H7 (cell line): ENCODE measurements at regions not wholly inside any gene's neighbourhood (a gene's known extent, or its start where the extent isn't known, plus 50 kb on each side); places are given as distances from the start of the nearest gene placed in this dataset.
A peak's percentile ranks its signal among the peaks of the same experiment; 100 is the strongest.
"Not testable (repeated sequence)": the region's sequence is repeated elsewhere in the genome, so short reads cannot be mapped to it uniquely, and the experiment has no call there.

Source experiments
- DNase-seq: peaks from one replicate; pipeline ENCODE4 v3.0.0; 2012
- H3K27me3 ChIP-seq: 2 replicates; pipeline ENCODE4 v1.6.0; 2011; ENCODE audit warnings: mild to moderate bottlenecking, low read length; ENCODE audit not compliant: control insufficient read depth, insufficient read depth
- H3K36me3 ChIP-seq: replicated peaks from 2 replicates; pipeline ENCODE4 v1.5.1; 2011; ENCODE audit warnings: low read length; ENCODE audit not compliant: control insufficient read depth, insufficient read depth
- H3K4me3 ChIP-seq: 2 replicates; pipeline ENCODE4 v1.5.1; 2011; ENCODE audit warnings: low read depth, mild to moderate bottlenecking, control low read depth, low read length, moderate library complexity; ENCODE audit not compliant: insufficient read depth

DNA sequence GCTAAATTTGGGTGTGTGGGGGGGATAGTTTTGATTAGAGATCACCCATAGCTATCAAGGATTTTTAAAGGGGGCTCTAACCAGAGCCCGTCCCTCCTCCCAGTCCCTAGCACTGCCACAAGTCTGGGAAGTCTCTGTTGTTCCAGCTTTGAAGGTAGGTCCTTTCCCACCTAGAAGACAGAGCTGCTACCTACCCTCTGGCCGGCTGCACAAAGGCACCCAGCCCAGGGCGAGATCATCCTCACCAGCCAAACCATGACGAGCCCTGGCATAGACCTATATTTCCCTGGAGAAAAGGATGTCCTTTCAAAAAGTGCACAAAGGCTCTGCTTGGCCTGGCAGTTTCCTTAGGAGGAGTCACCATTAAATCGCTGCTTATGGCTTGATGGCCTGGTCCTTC is 147.8 kb downstream of the CYP26A1 start:
- no peaks in the 10 kb centered on the region for H3K27me3 ChIP-seq
- no peaks in the 10 kb centered on the region for H3K36me3 ChIP-seq
- no peak for DNase-seq
- H3K4me3 ChIP-seq: no peak overlapping the region

DNA sequence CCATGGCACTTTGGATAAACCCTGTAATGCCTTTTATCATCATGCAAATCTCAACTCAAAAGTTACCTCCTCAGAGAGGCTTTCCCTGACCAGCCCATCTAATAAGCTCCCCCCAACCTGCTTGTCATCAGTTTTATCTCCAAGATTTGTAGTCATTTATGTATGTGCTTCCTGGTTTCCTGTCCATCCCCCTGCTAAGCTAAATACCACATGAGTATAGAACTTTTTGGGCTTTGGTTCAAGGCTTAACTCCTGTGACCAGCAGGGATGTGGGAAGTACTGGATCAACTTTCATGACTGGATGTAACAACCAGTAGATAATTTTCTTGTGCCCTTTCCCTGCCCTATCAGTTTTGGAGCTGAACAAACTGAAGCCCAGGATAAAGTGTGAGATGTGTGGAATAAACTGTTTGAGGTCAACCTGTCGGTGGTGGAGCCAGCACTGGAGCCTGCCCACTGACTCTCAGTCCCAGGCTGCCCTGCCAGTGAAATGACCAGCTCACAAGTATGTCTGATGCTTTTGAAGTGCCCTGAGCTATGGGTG is 148.6 kb downstream of the CYP26A1 start:
- H3K27me3 ChIP-seq: no peaks in the 10 kb centered on the region
- H3K4me3 ChIP-seq: no peak overlapping the region
- no peaks in the 10 kb centered on the region for H3K36me3 ChIP-seq
- DNase-seq: no peak

DNA sequence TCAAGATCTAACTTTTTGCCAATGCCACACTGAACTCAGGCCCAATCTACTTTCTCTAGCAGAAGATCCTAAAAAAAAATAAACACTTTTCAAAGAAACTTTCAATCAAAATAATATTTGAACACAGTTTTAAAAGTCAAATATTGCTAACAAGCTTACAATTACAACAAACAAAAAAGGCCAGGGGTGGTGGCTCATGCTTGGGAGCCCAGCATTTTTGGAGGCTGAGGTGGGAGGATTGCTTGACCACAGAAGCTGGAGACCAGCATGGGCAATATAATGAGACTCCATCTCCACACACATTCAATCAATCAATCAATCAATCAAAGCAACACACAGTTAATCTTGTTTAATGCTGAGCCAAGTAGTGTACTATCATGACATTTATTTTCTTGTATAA is 149.2 kb downstream of the CYP26A1 start:
- Histone ChIP-seq H3K36me3 (no peaks in the 10 kb centered on the region), H3K27me3 (no peaks in the 10 kb centered on the region), H3K4me3 (no peak overlapping the region)
- DNase-seq: no peak

DNA sequence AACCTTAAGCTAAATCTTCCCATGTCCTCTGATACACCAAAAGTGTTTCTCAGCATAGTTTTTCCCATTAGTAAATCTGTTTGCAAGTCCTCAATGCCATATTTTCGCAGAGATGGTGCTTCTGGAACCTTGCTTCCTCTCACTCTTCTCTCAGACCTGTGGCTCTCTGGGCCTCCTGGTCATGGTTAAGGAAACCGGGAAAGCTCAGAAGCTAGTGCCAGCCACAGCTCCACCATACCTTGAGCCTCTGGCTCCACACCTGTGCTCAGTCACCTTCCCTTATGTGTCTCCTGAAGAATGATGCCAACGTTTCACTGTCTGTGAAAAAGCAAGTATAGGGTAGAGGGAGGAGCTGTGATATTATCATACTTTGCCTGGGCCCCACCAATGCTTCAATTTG is 149.6 kb downstream of the CYP26A1 start:
- no peaks in the 10 kb centered on the region for H3K36me3 ChIP-seq
- no peak overlapping the region for H3K4me3 ChIP-seq
- H3K27me3 ChIP-seq: no peaks in the 10 kb centered on the region
- no peak for DNase-seq

DNA sequence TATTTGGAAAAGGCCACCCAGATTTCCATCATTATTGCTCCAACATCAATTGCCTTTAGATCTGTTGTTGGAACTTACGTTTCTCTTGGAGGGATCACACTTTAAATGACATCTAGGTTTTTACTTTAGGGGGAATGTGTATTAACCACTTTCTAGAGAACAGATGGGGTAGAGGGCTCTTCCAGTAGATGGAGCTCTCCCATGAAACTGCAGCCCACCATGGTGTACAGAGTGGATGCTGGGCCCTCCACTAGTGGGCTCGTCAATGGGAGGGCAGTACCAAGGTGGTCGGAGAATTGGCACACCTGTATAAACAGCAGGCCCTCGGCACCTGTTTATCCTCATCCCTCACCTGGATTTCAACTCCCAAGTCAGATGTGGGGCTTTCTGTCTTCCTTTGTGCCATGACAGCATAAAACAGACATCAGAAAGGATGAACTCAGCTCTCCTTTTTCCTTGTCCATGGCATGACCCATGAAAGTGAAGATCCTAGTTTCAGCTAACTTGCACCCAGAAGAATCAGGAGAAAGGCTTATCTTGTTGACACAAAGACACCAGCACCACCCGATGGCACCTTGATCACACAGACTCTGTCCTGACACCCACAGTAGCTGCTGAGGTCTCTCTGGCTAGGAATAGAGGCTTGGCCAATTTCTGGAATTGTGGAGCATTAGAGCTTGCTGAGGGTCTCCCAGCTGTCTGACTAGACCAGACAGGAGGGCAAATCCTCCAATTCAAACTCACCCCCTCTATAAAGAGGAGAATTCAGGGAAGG is 150.5 kb downstream of the CYP26A1 start:
- Histone ChIP-seq H3K27me3 (no peaks in the 10 kb centered on the region), H3K36me3 (no peaks in the 10 kb centered on the region), H3K4me3 (no peak overlapping the region)
- DNase-seq: no peak

DNA sequence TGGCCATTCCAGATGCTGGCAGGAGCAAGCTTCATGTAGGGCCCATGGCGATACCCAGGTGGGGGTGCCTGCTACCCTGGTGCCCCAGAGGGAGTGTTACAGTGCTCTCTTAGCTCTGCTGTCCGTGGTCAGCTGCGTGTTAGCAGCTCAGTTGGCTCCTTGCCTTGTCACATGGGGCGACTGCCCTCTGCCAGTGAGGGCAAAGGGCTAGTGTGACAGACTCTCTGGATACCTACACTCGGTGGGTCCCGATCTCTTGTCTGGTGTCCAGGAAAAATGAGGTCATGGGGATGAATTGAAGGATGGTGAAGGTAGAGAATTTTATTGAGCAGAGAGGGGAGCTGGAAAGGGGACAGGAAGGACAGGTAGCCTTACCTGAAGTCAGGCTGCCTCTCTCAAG is 152.2 kb downstream of the CYP26A1 start:
- Histone ChIP-seq H3K27me3 (no peaks in the 10 kb centered on the region), H3K36me3 (no peaks in the 10 kb centered on the region), H3K4me3 (no peak overlapping the region)
- no peak for DNase-seq

DNA sequence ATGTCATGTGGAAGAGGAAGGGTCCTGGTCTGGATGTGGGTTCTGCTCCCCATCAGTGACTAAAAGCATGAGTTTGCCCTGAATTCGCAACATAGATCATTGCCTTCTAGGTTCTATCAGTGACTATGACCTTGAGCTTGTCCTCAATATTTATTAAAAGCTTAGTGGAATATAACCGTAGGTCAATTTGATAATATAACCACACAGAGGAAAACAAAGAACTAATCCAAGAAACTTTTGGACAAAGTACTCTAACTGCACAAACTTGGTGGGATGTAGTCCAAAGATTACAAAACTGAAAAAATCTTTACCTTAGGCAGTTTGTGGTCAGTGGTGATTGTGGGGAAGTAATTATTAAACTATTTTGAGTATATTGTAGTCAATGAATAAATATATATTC is 152.9 kb downstream of the CYP26A1 start:
- no peak for DNase-seq
- no peak overlapping the region for H3K4me3 ChIP-seq
- H3K36me3 ChIP-seq: no peaks in the 10 kb centered on the region
- no peaks in the 10 kb centered on the region for H3K27me3 ChIP-seq

DNA sequence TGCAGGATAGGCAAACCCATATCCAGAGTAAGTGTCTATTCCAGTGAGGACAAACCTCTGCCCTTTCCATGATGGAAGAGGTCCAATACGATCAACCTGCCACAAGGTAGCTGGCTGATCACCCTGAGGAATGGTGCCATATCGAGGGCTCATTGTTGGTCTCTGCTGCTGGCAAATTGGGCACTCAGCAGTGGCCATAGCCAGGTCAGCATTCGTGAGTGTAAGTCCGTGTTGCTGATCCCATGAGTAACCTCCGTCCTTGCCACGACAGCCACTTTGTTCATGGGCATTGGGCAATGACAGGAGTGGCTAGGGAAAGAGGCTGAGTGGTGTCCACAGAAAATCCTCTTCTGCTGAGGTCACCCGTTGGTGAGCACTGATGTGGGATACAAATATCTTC is 156.9 kb downstream of the CYP26A1 start:
- DNase-seq: not testable (repeated sequence)

DNA sequence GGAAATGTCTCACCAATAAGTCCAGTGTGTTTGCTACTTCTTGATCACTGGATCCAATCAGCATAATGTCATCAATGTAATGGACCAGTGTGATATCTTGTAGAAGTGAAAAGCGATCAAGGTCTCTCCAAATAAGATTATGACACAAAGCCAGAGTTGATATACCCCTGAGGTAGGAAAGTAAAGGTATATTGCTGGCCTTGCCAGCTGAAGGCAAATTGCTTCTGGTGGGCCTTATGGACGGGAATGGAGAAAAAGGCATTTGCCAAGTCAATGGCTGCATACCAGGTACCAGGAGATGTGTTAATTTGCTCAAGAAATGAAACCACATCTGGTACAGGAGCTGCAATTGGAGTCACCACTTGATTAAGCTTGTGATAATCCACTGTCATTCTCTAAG is 158.5 kb downstream of the CYP26A1 start:
- H3K36me3 ChIP-seq, H3K4me3 ChIP-seq, DNase-seq, H3K27me3 ChIP-seq: not testable (repeated sequence)

More for the DNA sequence above, 156.9 kb downstream of the CYP26A1 start:
- not testable (repeated sequence) for H3K27me3 ChIP-seq, H3K36me3 ChIP-seq, H3K4me3 ChIP-seq

DNA sequence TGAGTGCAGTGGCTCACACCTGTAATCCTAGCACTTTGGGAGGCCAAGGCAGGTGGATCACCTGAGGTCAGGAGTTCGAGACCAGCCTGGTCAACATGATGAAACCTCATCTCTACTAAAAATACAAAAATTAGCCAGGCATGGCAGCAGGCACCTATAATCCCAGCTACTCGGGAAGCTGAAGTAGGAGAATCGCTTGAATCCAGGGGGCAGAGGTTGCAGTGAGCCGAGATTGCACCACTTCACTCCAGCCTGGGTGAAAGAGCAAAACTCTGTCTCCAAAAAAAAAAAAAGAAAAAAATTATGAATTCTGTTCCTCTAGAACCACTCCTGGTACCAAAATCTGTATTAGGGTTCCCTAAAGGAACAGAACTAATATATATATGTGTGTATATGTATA is 161.2 kb downstream of the CYP26A1 start:
- not testable (repeated sequence) for H3K27me3 ChIP-seq, DNase-seq, H3K4me3 ChIP-seq

DNA sequence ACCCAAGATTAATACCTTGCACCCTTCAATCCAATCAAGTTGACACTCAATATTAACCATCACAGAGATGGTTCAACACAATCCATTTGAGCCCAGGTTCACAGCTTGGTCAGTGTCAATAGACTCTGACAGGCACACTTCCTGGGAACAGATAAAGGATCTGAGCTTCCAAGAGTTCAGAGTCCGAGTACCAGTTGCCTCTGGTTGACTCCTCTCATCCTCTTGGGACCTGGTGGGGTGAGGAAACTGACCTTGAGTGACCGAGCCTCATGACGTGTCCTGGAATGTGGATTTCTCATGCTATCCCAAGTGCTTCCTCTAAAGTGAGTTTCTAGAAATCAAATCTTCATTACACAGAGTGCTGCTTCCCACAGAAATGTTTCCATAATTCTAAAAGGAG is 162.0 kb downstream of the CYP26A1 start:
- no peak for DNase-seq
- Histone ChIP-seq H3K36me3 (no peaks in the 10 kb centered on the region), H3K27me3 (no peaks in the 10 kb centered on the region), H3K4me3 (no peak overlapping the region)

More for the DNA sequence above, 161.2 kb downstream of the CYP26A1 start:
- H3K36me3 ChIP-seq: not testable (repeated sequence)

DNA sequence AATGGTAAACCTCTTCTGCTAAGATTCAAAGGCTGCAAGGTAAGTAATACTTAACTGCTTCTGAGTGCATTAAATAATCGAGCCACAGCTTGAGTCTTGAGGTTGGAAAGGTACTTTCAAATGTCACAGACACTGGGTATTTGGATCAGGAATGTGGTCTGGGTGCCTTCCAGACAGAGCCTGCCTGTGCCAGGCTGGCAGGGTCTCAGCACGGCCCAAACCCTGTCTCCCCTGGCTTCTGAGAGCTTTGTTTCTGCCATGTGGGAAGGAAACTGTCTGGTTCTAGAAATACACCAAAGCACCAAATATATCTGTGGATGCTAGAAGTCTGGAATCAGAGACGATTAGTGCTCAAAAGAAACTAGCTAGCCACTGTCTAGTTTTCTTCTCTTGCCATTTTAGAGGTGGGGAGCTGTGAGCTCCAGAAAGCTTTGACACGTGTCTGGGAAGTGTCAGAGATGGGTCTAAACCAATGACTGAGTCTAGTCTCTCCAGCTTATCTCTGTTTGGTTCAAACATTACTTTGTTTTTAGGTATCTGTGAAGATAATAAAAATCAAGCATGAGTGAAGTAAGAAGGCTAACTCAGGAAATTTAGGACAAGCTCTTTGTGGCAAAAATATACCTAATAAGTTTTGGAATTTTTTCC is 162.8 kb downstream of the CYP26A1 start:
- no peak overlapping the region for H3K4me3 ChIP-seq

DNA sequence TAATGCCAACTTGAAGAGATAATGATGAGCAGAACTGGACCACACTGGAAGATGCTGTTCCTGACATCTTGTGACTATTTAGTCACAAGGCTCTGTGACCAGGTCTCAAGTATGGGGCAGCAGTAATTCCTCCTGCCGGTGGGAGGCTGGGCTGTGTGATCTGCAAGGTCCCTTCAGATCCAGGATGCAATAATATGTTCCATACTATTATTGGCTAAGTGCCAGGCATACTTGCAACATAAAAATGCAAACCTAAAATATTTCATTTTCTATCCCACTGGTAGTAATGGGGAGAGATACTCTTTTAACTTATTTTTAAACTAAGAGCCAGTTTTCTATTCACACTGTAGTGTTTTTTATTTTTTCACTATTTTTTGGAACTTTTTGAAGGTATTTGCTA is 171.5 kb downstream of the CYP26A1 start:
- no peak for DNase-seq
- Histone ChIP-seq H3K4me3 (no peak overlapping the region), H3K27me3 (no peaks in the 10 kb centered on the region), H3K36me3 (no peaks in the 10 kb centered on the region)

More for the DNA sequence above, 162.8 kb downstream of the CYP26A1 start:
- no peak for DNase-seq
- no peaks in the 10 kb centered on the region for H3K27me3 ChIP-seq
- no peaks in the 10 kb centered on the region for H3K36me3 ChIP-seq

DNA sequence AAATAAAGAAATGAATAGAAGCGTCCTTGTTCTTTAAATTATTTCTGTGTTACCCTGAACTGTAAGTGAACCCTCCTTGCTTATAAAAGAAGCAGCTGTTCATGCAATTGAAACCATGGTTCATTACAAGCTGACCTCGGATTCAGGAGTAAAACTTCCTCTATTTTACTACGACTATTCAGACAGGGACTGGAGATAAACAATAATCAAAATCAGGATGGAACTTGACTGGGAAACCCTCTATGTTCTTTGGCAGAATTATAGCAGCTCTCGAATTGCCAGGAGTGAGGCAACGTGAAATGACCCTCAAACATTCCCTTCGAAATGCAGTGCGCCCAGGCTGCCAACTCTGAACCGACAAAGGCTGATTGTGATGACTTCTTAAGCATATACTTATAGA is 172.1 kb downstream of the CYP26A1 start:
- H3K4me3 ChIP-seq: no peak overlapping the region
- H3K36me3 ChIP-seq: no peaks in the 10 kb centered on the region
- H3K27me3 ChIP-seq: no peaks in the 10 kb centered on the region
- no peak for DNase-seq

DNA sequence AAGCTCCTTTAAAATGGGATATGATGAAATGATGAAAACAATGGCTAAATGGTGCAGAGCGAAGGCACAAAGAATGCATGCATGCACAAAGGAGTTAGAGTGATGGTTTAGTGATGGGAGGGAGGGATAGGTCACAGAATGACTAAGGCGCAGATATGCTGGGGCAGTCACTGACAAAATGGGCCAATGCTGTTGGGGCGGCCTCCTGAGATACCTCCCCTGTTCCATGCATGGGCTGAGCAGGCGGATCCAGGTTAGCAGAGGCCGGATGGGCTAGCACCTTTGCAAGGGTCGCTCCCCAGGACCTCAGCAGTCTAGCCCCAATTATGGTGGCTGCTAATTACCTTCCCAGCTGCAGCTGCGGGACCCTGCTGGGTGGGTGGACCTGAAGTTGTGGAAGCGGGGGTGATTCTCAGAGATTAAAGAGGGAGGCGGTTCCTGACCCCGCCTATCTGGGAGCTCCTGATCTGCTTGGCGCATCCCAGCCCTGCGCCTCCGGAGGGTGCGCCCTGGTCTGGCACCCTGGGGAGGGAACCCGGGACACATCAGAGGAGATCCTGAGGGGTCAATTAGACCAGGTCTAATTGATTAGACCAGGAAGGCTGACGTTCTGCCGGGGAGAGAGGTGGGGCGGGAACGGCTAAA is 175.0 kb downstream of the CYP26A1 start:
- peak; percentile 26 for DNase-seq
- Histone ChIP-seq H3K27me3 (no peaks in the 10 kb centered on the region), H3K4me3 (no peak overlapping the region), H3K36me3 (no peaks in the 10 kb centered on the region)
